HepG2 (cell line): ENCODE measurements at regions not wholly inside any gene's neighbourhood (a gene's known extent, or its start where the extent isn't known, plus 50 kb on each side); places are given as distances from the start of the nearest gene placed in this dataset.

Source experiments
- ATAC-seq: fragments of 200-7000 bp; cut with Tn5 transposase; 3 replicates; pipeline ENCODE4 v1.9.1; 2020; ENCODE audit warnings: mild to moderate bottlenecking, moderate library complexity
- BruUV-seq: library from RNA; stranded (reverse); fragments of 400-500 nt; replicated peaks from 2 replicates; lab custom pipeline; 2021; lab: Mats Ljungman, UMichigan
- CTCF ChIA-PET: fragments of 300-600 bp; formaldehyde crosslinking; extraction: SDS; loops from one replicate; lab custom pipeline; 2021; ENCODE audit warnings: low total read pairs, inconsistent platforms, low intra/inter-chr PET ratio; lab: Yijun Ruan, JAX
- POLR2A ChIA-PET: fragments of 350-600 bp; sonication (Branson Sonifier 250); formaldehyde crosslinking; loops from one replicate; lab custom pipeline; 2020; ENCODE audit warnings: antibody characterized with exemption, inconsistent platforms; lab: Yijun Ruan, JAX
- DNase-seq: peaks from one replicate; pipeline ENCODE4 v3.0.0-alpha.2; 2015; ENCODE audit warnings: low spot score
- FAIRE-seq: peaks from 3 replicates; lab custom pipeline; 2011; peaks lifted over from hg19 to GRCh38; lab: Jason Lieb, UNC
- H2AFZ ChIP-seq: one replicate; pipeline ENCODE4 v1.6.1; 2011; ENCODE audit warnings: low read length, inconsistent platforms
- H3K27ac ChIP-seq: fragments of 300-600 bp; 3 replicates; pipeline ENCODE4 v1.8.0; 2011; ENCODE audit warnings: mixed run types, mild to moderate bottlenecking, mixed read lengths, low read length, inconsistent platforms; ENCODE audit not compliant: insufficient read depth; ENCODE audit errors: extremely low read length
- H3K27me3 ChIP-seq, 2 experiments: fragments of 200-600 bp in 1 of 2; 2 replicates in 1 of 2; 3 replicates in 1 of 2; pipeline versions ENCODE4 v1.6.0 to v1.8.0; 2011; ENCODE audit warnings: low read length in 2 of 2, mild to moderate bottlenecking in 2 of 2, moderate library complexity in 2 of 2, inconsistent platforms in 1 of 2; ENCODE audit not compliant: insufficient read depth in 2 of 2, control insufficient read depth in 1 of 2
- H3K36me3 ChIP-seq, 2 experiments: fragments of 200-600 bp in 1 of 2; replicated peaks in 1 of 2; 2 replicates in 1 of 2; 3 replicates in 1 of 2; pipeline versions ENCODE4 v1.5.1 to v1.8.0; 2011; ENCODE audit warnings: low read length in 2 of 2, inconsistent platforms in 1 of 2; ENCODE audit not compliant: insufficient read depth in 2 of 2, control insufficient read depth in 1 of 2
- H3K4me1 ChIP-seq: 2 replicates; pipeline ENCODE4 v1.5.1; 2012; ENCODE audit warnings: low read length, inconsistent platforms; ENCODE audit not compliant: insufficient read depth
- H3K4me2 ChIP-seq: 2 replicates; pipeline ENCODE4 v1.6.0; 2011; ENCODE audit warnings: low read depth, low read length, inconsistent platforms
- H3K4me3 ChIP-seq, 3 experiments: fragments of 200-600 bp in 1 of 3; sonication (generic), shearing (Covaris generic) in 1 of 3; replicated peaks in 1 of 3; 2 replicates each; pipeline ENCODE4 v1.5.1; 2011 to 2016; ENCODE audit warnings: low read length in 3 of 3, inconsistent platforms in 2 of 3, low read depth in 2 of 3, mild to moderate bottlenecking in 2 of 3, control low read depth in 1 of 3, mixed read lengths in 1 of 3; ENCODE audit not compliant: insufficient read depth in 1 of 3
- H3K79me2 ChIP-seq: one replicate; pipeline ENCODE4 v1.6.1; 2011; ENCODE audit warnings: low read length, inconsistent platforms; ENCODE audit not compliant: insufficient read depth
- H3K9ac ChIP-seq: 2 replicates; pipeline ENCODE4 v1.6.0; 2011; ENCODE audit warnings: mild to moderate bottlenecking, low read depth, low read length, inconsistent platforms; ENCODE audit not compliant: insufficient read depth
- H3K9me3 ChIP-seq: 2 replicates; pipeline ENCODE4 v1.5.1; 2012; ENCODE audit warnings: mild to moderate bottlenecking, low read length
- H4K20me1 ChIP-seq: 2 replicates; pipeline ENCODE4 v1.6.0; 2011; ENCODE audit warnings: inconsistent platforms, mild to moderate bottlenecking, low read length, moderate library complexity; ENCODE audit not compliant: insufficient read depth
- BORCS8-MEF2B ChIP-seq: sonication (generic); formaldehyde crosslinking; IDR thresholded peaks from 2 replicates; pipeline ENCODE4 v1.8.0; 2022; ENCODE audit warnings: mild to moderate bottlenecking, missing genetic modification reagents
- CC2D1A ChIP-seq: sonication (generic); formaldehyde crosslinking; IDR thresholded peaks from 2 replicates; pipeline ENCODE4 v1.8.1; 2023; ENCODE audit warnings: mild to moderate bottlenecking, missing genetic modification reagents
- CHD2 ChIP-seq: IDR thresholded peaks from 2 replicates; pipeline ENCODE4 v1.6.1; 2011; ENCODE audit warnings: low read depth, low read length, improper control_type of control experiment
- JUND ChIP-seq: sonication (generic); formaldehyde crosslinking; IDR thresholded peaks from 2 replicates; pipeline ENCODE4 v1.8.0; 2022; ENCODE audit warnings: mild to moderate bottlenecking, missing genetic modification reagents
- KLF15 ChIP-seq: sonication (generic); formaldehyde crosslinking; IDR thresholded peaks from 2 replicates; pipeline ENCODE4 v1.8.1; 2023; ENCODE audit warnings: borderline replicate concordance, mild to moderate bottlenecking, inconsistent platforms, missing genetic modification reagents, mixed read lengths
- SRY ChIP-seq: sonication (generic); formaldehyde crosslinking; IDR thresholded peaks from 2 replicates; pipeline ENCODE4 v1.8.0; 2022; ENCODE audit warnings: mild to moderate bottlenecking, missing genetic modification reagents
- ZBTB7A ChIP-seq: sonication (generic); formaldehyde crosslinking; IDR thresholded peaks from 2 replicates; pipeline ENCODE4 v1.8.0; 2022; ENCODE audit warnings: mild to moderate bottlenecking, missing genetic modification reagents
- ZNF44 ChIP-seq: sonication (generic); formaldehyde crosslinking; IDR thresholded peaks from 2 replicates; pipeline ENCODE4 v1.5.1; 2020; ENCODE audit warnings: mild to moderate bottlenecking, missing genetic modification reagents
- ZNF570 ChIP-seq: sonication (generic); formaldehyde crosslinking; IDR thresholded peaks from 2 replicates; pipeline ENCODE4 v1.4.0; 2020; ENCODE audit warnings: mild to moderate bottlenecking, missing genetic modification reagents, borderline replicate concordance
- ZNF629 ChIP-seq: sonication (generic); formaldehyde crosslinking; conservative IDR thresholded peaks from 2 replicates; pipeline ENCODE4 v1.5.0; 2020; ENCODE audit warnings: missing genetic modification reagents
- ZNF816 ChIP-seq: sonication (generic); formaldehyde crosslinking; IDR thresholded peaks from 2 replicates; pipeline ENCODE4 v1.8.0; 2022; ENCODE audit warnings: missing genetic modification reagents, mild to moderate bottlenecking, borderline replicate concordance
- WGBS: methylation state at CpG from one replicate; pipeline ENCODE4 v1.1.6; 2017; ENCODE audit warnings: low lambda C conversion rate; 5-methylcytosine and 5-hydroxymethylcytosine counted together
- in situ Hi-C: cut with HindIII; loops from 2 replicates; pipeline ENCODE4 v1.10.0; 2017; ENCODE audit warnings: low pct_unique_long_range_greater_than_20kb; ENCODE audit not compliant: extremely low pct_ligation_motif_present
- intact Hi-C: fragments of 100-400 bp; cut with micrococcal nuclease; formaldehyde crosslinking; loops from one replicate; pipeline ENCODE4 v1.10.0; 2022; ENCODE audit not compliant: unreplicated experiment
- TF ChIP-seq, protein P1 (sequence below): sonication (generic); formaldehyde crosslinking; IDR thresholded peaks from 2 replicates; pipeline ENCODE4 v1.9.0; 2021; ENCODE audit warnings: missing genetic modification reagents, borderline replicate concordance
- TF ChIP-seq, protein P2 (sequence below): IDR thresholded peaks from 2 replicates; pipeline ENCODE4 v1.6.1; 2016
- TF ChIP-seq, protein P3 (sequence below): sonication (generic); formaldehyde crosslinking; IDR thresholded peaks from 2 replicates; pipeline ENCODE4 v1.8.0; 2022; ENCODE audit warnings: missing genetic modification reagents, mild to moderate bottlenecking, moderate library complexity, borderline replicate concordance
- TF ChIP-seq, protein P4 (sequence below): sonication (generic); formaldehyde crosslinking; IDR thresholded peaks from 2 replicates; pipeline ENCODE4 v1.8.1; 2022; ENCODE audit warnings: low read depth, mild to moderate bottlenecking, missing genetic modification reagents

DNA sequence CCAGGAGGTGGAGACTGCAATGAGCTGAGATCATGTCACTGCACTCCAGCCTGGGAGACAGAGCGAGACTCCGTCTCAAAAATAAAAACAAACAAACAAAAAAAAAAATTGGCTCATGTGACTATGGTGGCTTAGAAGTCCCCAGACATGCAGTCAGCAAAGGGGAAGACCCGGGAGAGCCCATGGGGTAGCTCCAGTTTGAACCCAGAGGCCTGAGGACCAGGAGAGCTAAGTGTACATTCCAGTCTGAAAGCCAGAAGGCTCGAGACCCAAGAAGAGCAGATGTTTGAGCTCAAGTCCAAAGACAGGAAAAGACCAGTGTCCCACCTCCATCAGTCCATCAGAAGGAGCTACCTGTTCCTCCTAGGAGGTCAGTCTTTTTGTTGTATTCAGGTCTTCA is 175.2 kb downstream of the TSHZ3 start (continued):
- no peak for TF ChIP-seq ZNF629 (CRISPR knock-in tag)

DNA sequence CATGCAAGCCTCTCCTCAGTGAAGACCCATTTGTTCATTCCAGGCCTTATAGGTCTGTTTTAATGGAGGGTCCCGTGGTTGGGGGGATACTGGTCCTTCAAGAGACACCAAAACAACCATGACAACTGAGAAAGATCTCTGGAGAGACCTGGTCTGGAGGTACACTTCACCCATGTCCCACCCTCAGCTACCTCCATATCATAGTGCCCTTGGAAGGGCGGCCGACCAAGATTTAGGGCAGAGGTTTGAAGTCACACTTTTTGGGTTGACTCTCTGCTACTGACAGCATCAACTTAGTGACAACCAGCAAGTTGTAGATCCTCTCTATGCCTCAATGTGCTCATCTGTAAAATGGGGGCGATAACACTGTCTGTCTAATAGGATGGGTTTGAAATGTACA is 177.3 kb downstream of the TSHZ3 start:
- CTCF ChIA-PET: no interaction called here
- POLR2A ChIA-PET: no interaction called here
- in situ Hi-C loops: no loop called here

More for the DNA sequence above, 177.3 kb downstream of the TSHZ3 start:
- DNase-seq (no peak), FAIRE-seq (no peak)
- Histone ChIP-seq H3K79me2 (no peaks in the 10 kb centered on the region), H3K4me3 (no peak overlapping the region), H3K36me3 (no peaks in the 10 kb centered on the region), H3K4me2 (no peak overlapping the region)
- TF ChIP-seq, protein P1, sequence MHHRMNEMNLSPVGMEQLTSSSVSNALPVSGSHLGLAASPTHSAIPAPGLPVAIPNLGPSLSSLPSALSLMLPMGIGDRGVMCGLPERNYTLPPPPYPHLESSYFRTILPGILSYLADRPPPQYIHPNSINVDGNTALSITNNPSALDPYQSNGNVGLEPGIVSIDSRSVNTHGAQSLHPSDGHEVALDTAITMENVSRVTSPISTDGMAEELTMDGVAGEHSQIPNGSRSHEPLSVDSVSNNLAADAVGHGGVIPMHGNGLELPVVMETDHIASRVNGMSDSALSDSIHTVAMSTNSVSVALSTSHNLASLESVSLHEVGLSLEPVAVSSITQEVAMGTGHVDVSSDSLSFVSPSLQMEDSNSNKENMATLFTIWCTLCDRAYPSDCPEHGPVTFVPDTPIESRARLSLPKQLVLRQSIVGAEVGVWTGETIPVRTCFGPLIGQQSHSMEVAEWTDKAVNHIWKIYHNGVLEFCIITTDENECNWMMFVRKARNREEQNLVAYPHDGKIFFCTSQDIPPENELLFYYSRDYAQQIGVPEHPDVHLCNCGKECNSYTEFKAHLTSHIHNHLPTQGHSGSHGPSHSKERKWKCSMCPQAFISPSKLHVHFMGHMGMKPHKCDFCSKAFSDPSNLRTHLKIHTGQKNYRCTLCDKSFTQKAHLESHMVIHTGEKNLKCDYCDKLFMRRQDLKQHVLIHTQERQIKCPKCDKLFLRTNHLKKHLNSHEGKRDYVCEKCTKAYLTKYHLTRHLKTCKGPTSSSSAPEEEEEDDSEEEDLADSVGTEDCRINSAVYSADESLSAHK (CRISPR knock-in tag): no peak
- TF ChIP-seq ZNF44 (no peak), ZBTB7A (CRISPR knock-in tag) (no peak), JUND (CRISPR knock-in tag) (no peak), ZNF816 (CRISPR knock-in tag) (no peak), KLF15 (no peak), CC2D1A (CRISPR knock-in tag) (no peak), CHD2 (no peak), ZNF570 (CRISPR knock-in tag) (no peak), SRY (no peak), BORCS8-MEF2B (no peak)
- TF ChIP-seq, protein P2, sequence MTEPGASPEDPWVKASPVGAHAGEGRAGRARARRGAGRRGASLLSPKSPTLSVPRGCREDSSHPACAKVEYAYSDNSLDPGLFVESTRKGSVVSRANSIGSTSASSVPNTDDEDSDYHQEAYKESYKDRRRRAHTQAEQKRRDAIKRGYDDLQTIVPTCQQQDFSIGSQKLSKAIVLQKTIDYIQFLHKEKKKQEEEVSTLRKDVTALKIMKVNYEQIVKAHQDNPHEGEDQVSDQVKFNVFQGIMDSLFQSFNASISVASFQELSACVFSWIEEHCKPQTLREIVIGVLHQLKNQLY (CRISPR knock-in tag): no peak
- TF ChIP-seq, protein P3, sequence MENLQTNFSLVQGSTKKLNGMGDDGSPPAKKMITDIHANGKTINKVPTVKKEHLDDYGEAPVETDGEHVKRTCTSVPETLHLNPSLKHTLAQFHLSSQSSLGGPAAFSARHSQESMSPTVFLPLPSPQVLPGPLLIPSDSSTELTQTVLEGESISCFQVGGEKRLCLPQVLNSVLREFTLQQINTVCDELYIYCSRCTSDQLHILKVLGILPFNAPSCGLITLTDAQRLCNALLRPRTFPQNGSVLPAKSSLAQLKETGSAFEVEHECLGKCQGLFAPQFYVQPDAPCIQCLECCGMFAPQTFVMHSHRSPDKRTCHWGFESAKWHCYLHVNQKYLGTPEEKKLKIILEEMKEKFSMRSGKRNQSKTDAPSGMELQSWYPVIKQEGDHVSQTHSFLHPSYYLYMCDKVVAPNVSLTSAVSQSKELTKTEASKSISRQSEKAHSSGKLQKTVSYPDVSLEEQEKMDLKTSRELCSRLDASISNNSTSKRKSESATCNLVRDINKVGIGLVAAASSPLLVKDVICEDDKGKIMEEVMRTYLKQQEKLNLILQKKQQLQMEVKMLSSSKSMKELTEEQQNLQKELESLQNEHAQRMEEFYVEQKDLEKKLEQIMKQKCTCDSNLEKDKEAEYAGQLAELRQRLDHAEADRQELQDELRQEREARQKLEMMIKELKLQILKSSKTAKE (CRISPR knock-in tag): no peak
- TF ChIP-seq, protein P4, sequence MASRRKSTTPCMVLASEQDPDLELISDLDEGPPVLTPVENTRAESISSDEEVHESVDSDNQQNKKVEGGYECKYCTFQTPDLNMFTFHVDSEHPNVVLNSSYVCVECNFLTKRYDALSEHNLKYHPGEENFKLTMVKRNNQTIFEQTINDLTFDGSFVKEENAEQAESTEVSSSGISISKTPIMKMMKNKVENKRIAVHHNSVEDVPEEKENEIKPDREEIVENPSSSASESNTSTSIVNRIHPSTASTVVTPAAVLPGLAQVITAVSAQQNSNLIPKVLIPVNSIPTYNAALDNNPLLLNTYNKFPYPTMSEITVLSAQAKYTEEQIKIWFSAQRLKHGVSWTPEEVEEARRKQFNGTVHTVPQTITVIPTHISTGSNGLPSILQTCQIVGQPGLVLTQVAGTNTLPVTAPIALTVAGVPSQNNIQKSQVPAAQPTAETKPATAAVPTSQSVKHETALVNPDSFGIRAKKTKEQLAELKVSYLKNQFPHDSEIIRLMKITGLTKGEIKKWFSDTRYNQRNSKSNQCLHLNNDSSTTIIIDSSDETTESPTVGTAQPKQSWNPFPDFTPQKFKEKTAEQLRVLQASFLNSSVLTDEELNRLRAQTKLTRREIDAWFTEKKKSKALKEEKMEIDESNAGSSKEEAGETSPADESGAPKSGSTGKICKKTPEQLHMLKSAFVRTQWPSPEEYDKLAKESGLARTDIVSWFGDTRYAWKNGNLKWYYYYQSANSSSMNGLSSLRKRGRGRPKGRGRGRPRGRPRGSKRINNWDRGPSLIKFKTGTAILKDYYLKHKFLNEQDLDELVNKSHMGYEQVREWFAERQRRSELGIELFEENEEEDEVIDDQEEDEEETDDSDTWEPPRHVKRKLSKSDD (CRISPR knock-in tag): no peak
- TF ChIP-seq, all 625 proteins: peak for 0
- 0% methylated on average over 1 of the region's 4 CpGs for WGBS
- H3K27ac ChIP-seq: no peak overlapping the region
- intact Hi-C loops: no loop called here
- no peak overlapping the region for H2AFZ ChIP-seq
- no peaks in the 10 kb centered on the region for H3K4me1 ChIP-seq
- H4K20me1 ChIP-seq: no peaks in the 10 kb centered on the region
- H3K9me3 ChIP-seq: peaks cover 82% of the 10 kb centered on the region
- no peak for ATAC-seq
- H3K9ac ChIP-seq: no peak overlapping the region
- H3K27me3 ChIP-seq: no peaks in the 10 kb centered on the region; a peak in 1 of 5 replicates
- BruUV-seq: no TSS peak
